ENCODE measurements at regions not wholly inside any gene's neighbourhood (a gene's known extent, or its start where the extent isn't known, plus 50 kb on each side); places are given as distances from the start of the nearest gene placed in this dataset.

DNA sequence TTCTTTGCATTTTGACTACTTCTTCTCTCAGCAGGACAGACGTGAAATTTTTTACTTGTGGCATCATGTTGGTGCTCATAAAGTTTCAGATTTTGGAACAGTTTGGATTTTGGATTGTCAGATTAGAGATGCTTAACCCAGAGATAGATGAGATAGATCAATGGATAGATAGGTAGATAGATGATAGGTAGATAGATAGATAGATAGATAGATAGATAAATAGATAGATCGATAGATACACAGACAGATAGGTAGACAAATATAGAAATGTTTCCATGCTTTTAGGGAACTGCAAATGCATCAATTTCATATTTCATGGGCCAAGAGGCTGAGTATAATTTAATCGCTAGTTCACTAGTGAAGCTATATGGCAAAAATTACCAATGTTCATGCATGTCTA is 981.5 kb upstream of the ADGRB3 start:
- no peaks in the 10 kb centered on the region for H4K20me1 ChIP-seq (replicated peaks; ENCODE audit: control insufficient read depth, extremely low read depth, insufficient read depth, low read length)
- FAIRE-seq (no peak), DNase-seq (ENCODE audit: low read depth, low spot score) (no peak)
- no peaks in the 10 kb centered on the region for H3K27me3 ChIP-seq (ENCODE audit: control insufficient read depth in 2 of 2, insufficient read depth in 2 of 2, low read length in 2 of 2)
- no TSS peak for BruUV-seq (replicated peaks)
- dilution Hi-C loops (cut with MboI; ENCODE audit: extremely low pct_ligation_motif_present, low sequenced_read_pairs) = no loop called here
- ChIA-PET POLR2A (no interaction called here), CTCF (no interaction called here)
- no peaks in the 10 kb centered on the region for H3K4me1 ChIP-seq (ENCODE audit: control insufficient read depth, extremely low read depth, insufficient read depth, low read length)
- H3K9me1 ChIP-seq (replicated peaks; ENCODE audit: control insufficient read depth, extremely low read depth, insufficient read depth, low read length) = no peaks in the 10 kb centered on the region
- H3K79me2 ChIP-seq (ENCODE audit: control insufficient read depth, insufficient read depth, low read length) = no peaks in the 10 kb centered on the region
- intact Hi-C loops (cut with micrococcal nuclease) = no loop called here
- H3K4me2 ChIP-seq (ENCODE audit: insufficient read depth, low read length) = no peak overlapping the region
- no peak overlapping the region for H2AFZ ChIP-seq (ENCODE audit: low read depth, low read length)
- no peak overlapping the region for H3K27ac ChIP-seq (ENCODE audit: insufficient read depth, low read depth, low read length)
- H3K4me3 ChIP-seq (replicated peaks in 1 of 3; ENCODE audit: insufficient read depth in 1 of 3, low read depth in 1 of 3, low read length in 3 of 3) = no peak overlapping the region
- no peaks in the 10 kb centered on the region for H3K36me3 ChIP-seq (ENCODE audit: control insufficient read depth in 2 of 2, extremely low read depth in 1 of 2, insufficient read depth in 2 of 2, low read length in 2 of 2)
- TF ChIP-seq MAX (IDR thresholded peaks at IDR 0.05; ENCODE audit: insufficient read depth, insufficient read length) (no peak), MYC (IDR thresholded peaks at IDR 0.05; ENCODE audit: low read depth, low read length) (no peak), CTCF (IDR thresholded peaks at IDR 0.05; ENCODE audit: extremely low read depth in 1 of 2, insufficient read depth in 1 of 2, low read depth in 1 of 2, low read length in 2 of 2) (no peak), POLR2AphosphoS5 (IDR thresholded peaks at IDR 0.05; ENCODE audit: insufficient read depth, low read depth, low read length) (no peak)
- no peaks in the 10 kb centered on the region for H3K9me3 ChIP-seq (replicated peaks; ENCODE audit: control insufficient read depth, insufficient read depth, low read length)
- H3K9ac ChIP-seq (replicated peaks; ENCODE audit: extremely low read depth, insufficient read depth, low read length) = no peak overlapping the region

- dilution Hi-C loops (cut with MboI; ENCODE audit: extremely low pct_ligation_motif_present, low sequenced_read_pairs) (no loop called here), intact Hi-C loops (cut with micrococcal nuclease) (no loop called here)
- FAIRE-seq = no peak
- Histone ChIP-seq H3K79me2 (ENCODE audit: control insufficient read depth, insufficient read depth, low read length) (no peaks in the 10 kb centered on the region), H3K27ac (ENCODE audit: insufficient read depth, low read depth, low read length) (no peak overlapping the region), H3K9me3 (replicated peaks; ENCODE audit: control insufficient read depth, insufficient read depth, low read length) (no peaks in the 10 kb centered on the region), H2AFZ (ENCODE audit: low read depth, low read length) (no peak overlapping the region), H3K4me3 (replicated peaks in 1 of 3; ENCODE audit: insufficient read depth in 1 of 3, low read depth in 1 of 3, low read length in 3 of 3) (no peak overlapping the region), H4K20me1 (replicated peaks; ENCODE audit: control insufficient read depth, extremely low read depth, insufficient read depth, low read length) (no peaks in the 10 kb centered on the region), H3K9ac (replicated peaks; ENCODE audit: extremely low read depth, insufficient read depth, low read length) (no peak overlapping the region), H3K36me3 (ENCODE audit: control insufficient read depth in 2 of 2, extremely low read depth in 1 of 2, insufficient read depth in 2 of 2, low read length in 2 of 2) (no peaks in the 10 kb centered on the region), H3K27me3 (ENCODE audit: control insufficient read depth in 2 of 2, insufficient read depth in 2 of 2, low read length in 2 of 2) (no peaks in the 10 kb centered on the region), H3K4me1 (ENCODE audit: control insufficient read depth, extremely low read depth, insufficient read depth, low read length) (no peaks in the 10 kb centered on the region), H3K9me1 (replicated peaks; ENCODE audit: control insufficient read depth, extremely low read depth, insufficient read depth, low read length) (no peaks in the 10 kb centered on the region), H3K4me2 (ENCODE audit: insufficient read depth, low read length) (no peak overlapping the region)
- no peak for DNase-seq (ENCODE audit: low read depth, low spot score)
- POLR2A ChIA-PET = no interaction called here
- CTCF ChIA-PET = no interaction called here
- no TSS peak for BruUV-seq (replicated peaks)
- no peak for TF ChIP-seq MAX (IDR thresholded peaks at IDR 0.05; ENCODE audit: insufficient read depth, insufficient read length)
- no peak for TF ChIP-seq EZH2 (IDR thresholded peaks at IDR 0.05; ENCODE audit: borderline replicate concordance, low read depth, low read length, severe bottlenecking)
- TF ChIP-seq JUN (IDR thresholded peaks at IDR 0.05; ENCODE audit: borderline replicate concordance, insufficient read depth, insufficient read length, low read depth) = no peak
- no peak for TF ChIP-seq CTCF (IDR thresholded peaks at IDR 0.05; ENCODE audit: extremely low read depth in 1 of 2, insufficient read depth in 1 of 2, low read depth in 1 of 2, low read length in 2 of 2)
- TF ChIP-seq POLR2A (IDR thresholded peaks at IDR 0.05; ENCODE audit: low read depth, low read length) = no peak
- no peak for TF ChIP-seq FOS (IDR thresholded peaks at IDR 0.05; ENCODE audit: borderline replicate concordance, insufficient read depth, low read length)
- no peak for TF ChIP-seq MYC (IDR thresholded peaks at IDR 0.05; ENCODE audit: low read depth, low read length)
- TF ChIP-seq POLR2AphosphoS5 (IDR thresholded peaks at IDR 0.05; ENCODE audit: insufficient read depth, low read depth, low read length) = no peak
- TF ChIP-seq GATA2 (IDR thresholded peaks at IDR 0.05; ENCODE audit: insufficient read depth, insufficient read length, low read depth, low read length) = no peak
Observed at GRCh38 chr6:67646550-67646949, 988.5 kb upstream of the ADGRB3 start.

Measured in endothelial cell of umbilical vein (primary cell).